Esophagus muscularis mucosa (tissue), 3 donors: ENCODE measurements at regions not wholly inside any gene's neighbourhood (a gene's known extent, or its start where the extent isn't known, plus 50 kb on each side); places are given as distances from the start of the nearest gene placed in this dataset.

Source experiments
- CTCF ChIP-seq, 3 experiments: fragments of 200-600 bp in 2 of 3; fragments of 450-650 bp in 1 of 3; sonication (generic) in 2 of 3; IDR thresholded peaks; one replicate each; pipeline ENCODE4 v1.5.1; 2017 to 2019; ENCODE audit warnings: antibody characterized with exemption in 3 of 3, mild to moderate bottlenecking in 2 of 3, moderate library complexity in 1 of 3
- EP300 ChIP-seq: sonication (generic); formaldehyde crosslinking; IDR thresholded peaks from one replicate; pipeline ENCODE4 v1.6.1; 2017; ENCODE audit warnings: antibody characterized with exemption

DNA sequence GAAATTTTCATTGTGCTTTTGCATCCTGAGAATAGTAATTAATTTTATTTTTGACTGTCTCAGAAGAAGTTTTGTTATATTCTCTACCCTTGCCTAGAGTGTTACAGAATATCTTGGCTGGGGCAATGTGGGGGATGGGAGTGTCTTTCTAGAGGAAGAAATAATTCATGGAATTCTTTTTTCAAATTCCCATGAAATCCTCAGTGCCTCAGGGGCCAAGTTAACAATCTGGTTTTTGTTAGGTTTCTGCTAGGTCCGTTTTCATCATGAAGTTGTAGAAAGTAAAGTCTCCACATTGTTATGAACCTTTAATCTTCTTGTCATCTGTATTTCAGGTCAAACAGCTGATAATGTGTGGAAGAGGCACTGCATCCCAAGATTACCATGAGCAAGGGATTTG, 145.6 kb upstream of the GYPC start:
- TF ChIP-seq CTCF (IDR thresholded peaks at IDR 0.05) (no peak), EP300 (no peak)
